ENCODE measurements at regions not wholly inside any gene's neighbourhood (a gene's known extent, or its start where the extent isn't known, plus 50 kb on each side); places are given as distances from the start of the nearest gene placed in this dataset.

- Histone ChIP-seq H3K4me1 (ENCODE audit: control insufficient read depth in 2 of 2, insufficient read depth in 2 of 2, low read length in 2 of 2) (no peaks in the 10 kb centered on the region), H3K4me3 (ENCODE audit: control extremely low read depth in 1 of 5, extremely low read depth in 1 of 5, insufficient read depth in 1 of 5, low read depth in 2 of 5, low read length in 4 of 5) (no peak overlapping the region), H4K20me1 (ENCODE audit: control insufficient read depth, insufficient read depth, low read length, poor library complexity, severe bottlenecking) (no peaks in the 10 kb centered on the region), H3K4me2 (replicated peaks; ENCODE audit: low read depth, low read length, poor library complexity, severe bottlenecking) (no peak overlapping the region), H3K79me2 (ENCODE audit: control insufficient read depth, insufficient read depth, low read length) (no peaks in the 10 kb centered on the region), H2AFZ (ENCODE audit: insufficient read depth, low read depth, low read length, poor library complexity, severe bottlenecking) (no peak overlapping the region), H3K9me3 (ENCODE audit: control extremely low read depth in 1 of 3, control insufficient read depth in 2 of 3, insufficient read depth in 1 of 3, low read length in 2 of 3) (no peaks in the 10 kb centered on the region), H3K9ac (ENCODE audit: low read length) (no peak overlapping the region), H3K27ac (ENCODE audit: low read length in 2 of 2) (no peak overlapping the region), H3K36me3 (replicated peaks in 1 of 2; ENCODE audit: control extremely low read depth in 1 of 2, control insufficient read depth in 1 of 2, extremely low read depth in 1 of 2, insufficient read depth in 2 of 2, low read length in 1 of 2) (no peaks in the 10 kb centered on the region), H3K27me3 (replicated peaks in 1 of 4; ENCODE audit: control extremely low read depth in 1 of 4, control insufficient read depth in 3 of 4, insufficient read depth in 4 of 4, low read length in 3 of 4) (no peaks in the 10 kb centered on the region)
- TF ChIP-seq EZH2 (IDR thresholded peaks at IDR 0.05; ENCODE audit: borderline replicate concordance, insufficient read depth, low read depth, low read length, poor library complexity, severe bottlenecking), result no peak
- TF ChIP-seq CTCF (IDR thresholded peaks at IDR 0.05), result no peak
- Mint-ChIP-seq H3K9me3 (ENCODE audit: insufficient read depth) (no peaks in the 10 kb centered on the region), H3K27me3 (peaks cover 3% of the 10 kb centered on the region), H3K27ac (no peak overlapping the region), H3K4me3 (no peak overlapping the region), H3K4me1 (no peaks in the 10 kb centered on the region)
- DNase-seq (no peak), ATAC-seq (ENCODE audit: low read depth) (no peak)
- POLR2A ChIA-PET, result no interaction called here
- CTCF ChIA-PET, result no interaction called here
- intact Hi-C loops (cut with micrococcal nuclease), result no loop called here
- WGBS (ENCODE audit: insufficient coverage), result no CpG with 5 or more reads among the region's 8 CpGs
These were observed 249.2 kb downstream of the ETNK1 start for GRCh38 chr12:22874151-22874550.

GRCh38 chr12:22876262-22876661 is 251.3 kb downstream of the ETNK1 start:
- intact Hi-C loops (cut with micrococcal nuclease), result no loop called here
- Histone ChIP-seq H3K27me3 (replicated peaks in 1 of 4; ENCODE audit: control extremely low read depth in 1 of 4, control insufficient read depth in 3 of 4, insufficient read depth in 4 of 4, low read length in 3 of 4) (no peaks in the 10 kb centered on the region), H3K9me3 (ENCODE audit: control extremely low read depth in 1 of 3, control insufficient read depth in 2 of 3, insufficient read depth in 1 of 3, low read length in 2 of 3) (no peaks in the 10 kb centered on the region), H3K4me3 (ENCODE audit: control extremely low read depth in 1 of 5, extremely low read depth in 1 of 5, insufficient read depth in 1 of 5, low read depth in 2 of 5, low read length in 4 of 5) (no peak overlapping the region), H4K20me1 (ENCODE audit: control insufficient read depth, insufficient read depth, low read length, poor library complexity, severe bottlenecking) (no peaks in the 10 kb centered on the region), H3K79me2 (ENCODE audit: control insufficient read depth, insufficient read depth, low read length) (no peaks in the 10 kb centered on the region), H3K9ac (ENCODE audit: low read length) (no peak overlapping the region), H3K4me2 (replicated peaks; ENCODE audit: low read depth, low read length, poor library complexity, severe bottlenecking) (no peak overlapping the region), H3K27ac (ENCODE audit: low read length in 2 of 2) (no peak overlapping the region), H3K4me1 (ENCODE audit: control insufficient read depth in 2 of 2, insufficient read depth in 2 of 2, low read length in 2 of 2) (no peaks in the 10 kb centered on the region), H3K36me3 (replicated peaks in 1 of 2; ENCODE audit: control extremely low read depth in 1 of 2, control insufficient read depth in 1 of 2, extremely low read depth in 1 of 2, insufficient read depth in 2 of 2, low read length in 1 of 2) (no peaks in the 10 kb centered on the region), H2AFZ (ENCODE audit: insufficient read depth, low read depth, low read length, poor library complexity, severe bottlenecking) (no peak overlapping the region)
- no peak overlapping the region for H3K4me3 Mint-ChIP-seq
- no peaks in the 10 kb centered on the region for H3K4me1 Mint-ChIP-seq
- CTCF ChIA-PET, result no interaction called here
- no peak overlapping the region for H3K27ac Mint-ChIP-seq
- DNase-seq (no peak), ATAC-seq (ENCODE audit: low read depth) (no peak)
- TF ChIP-seq EZH2 (IDR thresholded peaks at IDR 0.05; ENCODE audit: borderline replicate concordance, insufficient read depth, low read depth, low read length, poor library complexity, severe bottlenecking) (no peak), CTCF (IDR thresholded peaks at IDR 0.05) (no peak)
- 88% methylated on average over 4 of the region's 5 CpGs for WGBS (ENCODE audit: insufficient coverage)
- peaks cover 3% of the 10 kb centered on the region for H3K27me3 Mint-ChIP-seq
- H3K9me3 Mint-ChIP-seq (ENCODE audit: insufficient read depth), result no peaks in the 10 kb centered on the region
- POLR2A ChIA-PET, result no interaction called here

Measured in B cell (primary cell).